CD14-positive monocyte (primary cell): ENCODE measurements at regions not wholly inside any gene's neighbourhood (a gene's known extent, or its start where the extent isn't known, plus 50 kb on each side); places are given as distances from the start of the nearest gene placed in this dataset.

Experiments
- DNase-seq, 3 donors: peaks; one replicate each; pipeline ENCODE4 v3.0.0-alpha.2; 2011 to 2022
- H2AFZ ChIP-seq: 2 replicates; pipeline ENCODE4 v1.6.0; 2012; ENCODE audit warnings: mild to moderate bottlenecking, low read depth, low read length, inconsistent platforms; ENCODE audit not compliant: insufficient read depth, poor library complexity, severe bottlenecking
- H3K27ac ChIP-seq, 2 donors: 1 replicate in 1 of 2; 2 replicates in 1 of 2; pipeline ENCODE4 v1.5.1; 2012 to 2013; ENCODE audit warnings: low read length in 2 of 2, control low read depth in 1 of 2, inconsistent platforms in 1 of 2, low read depth in 1 of 2, mild to moderate bottlenecking in 1 of 2
- H3K27me3 ChIP-seq, 2 donors: one replicate each; pipeline versions ENCODE4 v1.6.0 to v1.6.1; 2011 to 2013; ENCODE audit warnings: low read length in 2 of 2; ENCODE audit not compliant: control insufficient read depth in 2 of 2, insufficient read depth in 2 of 2
- H3K36me3 ChIP-seq, 2 donors: replicated peaks in 1 of 2; 1 replicate in 1 of 2; 2 replicates in 1 of 2; pipeline versions ENCODE4 v1.5.1 to v1.6.1; 2012 to 2013; ENCODE audit warnings: low read length in 2 of 2, control low read depth in 1 of 2, inconsistent platforms in 1 of 2, mild to moderate bottlenecking in 1 of 2; ENCODE audit not compliant: insufficient read depth in 2 of 2, control insufficient read depth in 1 of 2
- H3K4me1 ChIP-seq, 2 donors: 1 replicate in 1 of 2; 2 replicates in 1 of 2; pipeline versions ENCODE4 v1.5.1 to v1.6.1; 2012 to 2013; ENCODE audit warnings: low read length in 2 of 2, control low read depth in 1 of 2, inconsistent platforms in 1 of 2, mild to moderate bottlenecking in 1 of 2, moderate library complexity in 1 of 2; ENCODE audit not compliant: insufficient read depth in 2 of 2, control insufficient read depth in 1 of 2
- H3K4me2 ChIP-seq: replicated peaks from 2 replicates; pipeline ENCODE3; 2012; ENCODE audit warnings: low read length, moderate library complexity, mild to moderate bottlenecking; ENCODE audit not compliant: poor library complexity, severe bottlenecking; ENCODE audit errors: extremely low read depth
- H3K4me3 ChIP-seq, 3 experiments: fragments of 200-600 bp in 1 of 3; sonication (generic) in 1 of 3; replicated peaks in 1 of 3; 1 replicate in 2 of 3; 2 replicates in 1 of 3; pipeline ENCODE4 v1.5.1; 2011 to 2013; ENCODE audit warnings: low read length in 3 of 3, mild to moderate bottlenecking in 3 of 3, control low read depth in 2 of 3, low read depth in 2 of 3, inconsistent platforms in 1 of 3, moderate library complexity in 1 of 3
- H3K79me2 ChIP-seq: 2 replicates; pipeline ENCODE4 v1.6.0; 2012; ENCODE audit warnings: mild to moderate bottlenecking, control low read depth, inconsistent platforms, low read length, moderate library complexity; ENCODE audit not compliant: insufficient read depth
- H3K9ac ChIP-seq: 2 replicates; pipeline ENCODE4 v1.6.0; 2017; ENCODE audit warnings: low read length, mild to moderate bottlenecking; ENCODE audit not compliant: insufficient read depth, poor library complexity, severe bottlenecking
- H3K9me3 ChIP-seq, 2 donors: replicated peaks in 1 of 2; 1 replicate in 1 of 2; 2 replicates in 1 of 2; pipeline versions ENCODE4 v1.5.1 to v1.6.1; 2012 to 2013; ENCODE audit warnings: low read length in 2 of 2, control low read depth in 1 of 2; ENCODE audit not compliant: control insufficient read depth in 1 of 2, insufficient read depth in 1 of 2
- H4K20me1 ChIP-seq: 2 replicates; pipeline ENCODE4 v1.6.0; 2012; ENCODE audit warnings: mild to moderate bottlenecking, low read length, control low read depth, moderate library complexity; ENCODE audit not compliant: insufficient read depth
- H3K27ac Mint-ChIP-seq, 7 donors: one replicate each; pipeline ENCODE4 v1.8.0; 2020; ENCODE audit warnings: mild to moderate bottlenecking in 7 of 7, mixed read lengths in 7 of 7, moderate library complexity in 6 of 7, inconsistent platforms in 2 of 7
- H3K27me3 Mint-ChIP-seq, 3 donors: one replicate each; pipeline ENCODE4 v1.8.0; 2021 to 2022; ENCODE audit warnings: low read depth in 3 of 3, mild to moderate bottlenecking in 3 of 3, mixed read lengths in 3 of 3, moderate library complexity in 3 of 3, inconsistent platforms in 1 of 3
- H3K36me3 Mint-ChIP-seq, 2 donors: one replicate each; pipeline ENCODE4 v1.8.0; 2020; ENCODE audit warnings: mixed read lengths in 2 of 2, inconsistent platforms in 1 of 2, mild to moderate bottlenecking in 1 of 2
- H3K4me1 Mint-ChIP-seq: one replicate; pipeline ENCODE4 v1.8.0; 2020; ENCODE audit warnings: mild to moderate bottlenecking, mixed read lengths
- H3K4me3 Mint-ChIP-seq, 2 donors: one replicate each; pipeline ENCODE4 v1.8.0; 2020; ENCODE audit warnings: mild to moderate bottlenecking in 2 of 2, mixed read lengths in 2 of 2, moderate library complexity in 1 of 2
- H3K9me3 Mint-ChIP-seq, 7 donors: one replicate each; pipeline ENCODE4 v1.8.0; 2020 to 2022; ENCODE audit warnings: mixed read lengths in 7 of 7, mild to moderate bottlenecking in 6 of 7, moderate library complexity in 6 of 7, inconsistent platforms in 2 of 7
- CTCF ChIP-seq: fragments of 200-600 bp; IDR thresholded peaks from one replicate; pipeline ENCODE4 v1.8.0; 2022; ENCODE audit warnings: antibody characterized with exemption, mild to moderate bottlenecking
- WGBS: methylation state at CpG from one replicate; pipeline ENCODE4 v1.1.5; 2013; ENCODE audit warnings: missing lambda C conversion rate; ENCODE audit not compliant: insufficient coverage; 5-methylcytosine and 5-hydroxymethylcytosine counted together
- intact Hi-C, 2 donors: fragments of 100-400 bp; cut with micrococcal nuclease; formaldehyde crosslinking; loops; one replicate each; pipeline versions ENCODE4 v1.15.0 to v1.15.1; 2023

DNA sequence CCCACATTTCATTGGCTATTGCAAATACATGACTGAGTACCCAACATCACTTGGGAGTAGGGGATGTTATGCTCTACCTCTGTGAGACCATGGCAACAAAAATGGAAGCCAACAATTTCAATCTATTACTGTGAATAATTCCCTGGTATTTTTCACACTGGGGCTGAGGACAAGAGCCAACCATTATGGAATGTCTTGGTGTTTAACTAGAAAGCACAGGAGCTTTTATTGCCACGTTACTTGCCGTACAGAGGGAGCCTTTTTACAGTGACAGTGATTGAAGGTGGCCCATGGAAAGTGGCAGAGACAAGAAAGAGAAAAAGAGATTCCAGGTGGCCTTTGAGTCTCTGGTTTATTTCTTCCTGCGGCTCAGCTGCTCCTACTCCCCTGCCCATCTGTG, 105.7 kb upstream of the TBC1D5 start:
- Histone ChIP-seq H3K36me3 (no peaks in the 10 kb centered on the region), H3K9me3 (no peaks in the 10 kb centered on the region), H4K20me1 (no peaks in the 10 kb centered on the region), H3K27me3 (no peaks in the 10 kb centered on the region), H3K4me2 (no peak overlapping the region), H3K9ac (no peak overlapping the region), H3K27ac (no peak overlapping the region), H2AFZ (no peak overlapping the region), H3K4me3 (no peak overlapping the region), H3K79me2 (no peaks in the 10 kb centered on the region), H3K4me1 (no peaks in the 10 kb centered on the region)
- Mint-ChIP-seq H3K27ac (no peak overlapping the region), H3K4me1 (peaks cover 12% of the 10 kb centered on the region), H3K36me3 (no peaks in the 10 kb centered on the region), H3K27me3 (no peaks in the 10 kb centered on the region), H3K4me3 (no peak overlapping the region), H3K9me3 (peaks cover 0 to 10% (median 3%) of the 10 kb centered on the region in 7 donors)
- TF ChIP-seq CTCF, result no peak
- DNase-seq, result no peak
- intact Hi-C loops, result loop anchor here in 1 of 2 donors (10.0 kb wide), 3 partner anchors 213 to 583 kb away; no protein-coding TSS in a partner anchor
- 100% methylated on average over 2 of the region's 3 CpGs for WGBS

DNA sequence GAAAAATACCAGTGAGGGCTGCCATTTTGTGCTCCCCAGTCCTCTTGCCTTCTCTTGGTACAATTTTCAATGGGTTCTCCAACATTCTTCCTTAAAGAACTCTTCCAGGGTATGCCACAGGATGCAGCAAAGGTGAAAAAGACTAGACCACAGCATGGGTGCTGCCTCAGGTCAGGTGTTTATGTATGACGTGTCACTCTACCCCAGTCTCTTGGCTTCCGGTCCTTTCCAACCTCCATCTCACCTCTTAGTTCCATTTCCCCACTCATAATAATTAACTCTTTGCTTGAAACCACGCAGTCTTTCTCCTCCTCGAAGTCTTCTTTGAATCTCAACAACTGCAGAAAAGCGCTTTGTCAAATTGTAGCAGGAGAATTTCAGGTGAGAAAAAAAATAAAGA, 104.7 kb upstream of the TBC1D5 start:
- no peak overlapping the region for H3K4me3 ChIP-seq
- no peak overlapping the region for H3K4me3 Mint-ChIP-seq
- TF ChIP-seq CTCF, result no peak
- H3K4me2 ChIP-seq, result no peak overlapping the region
- no peak for DNase-seq
- H3K4me1 Mint-ChIP-seq, result peaks cover 12% of the 10 kb centered on the region
- no peak overlapping the region for H3K27ac Mint-ChIP-seq
- H2AFZ ChIP-seq, result no peak overlapping the region
- no peaks in the 10 kb centered on the region for H4K20me1 ChIP-seq
- no peaks in the 10 kb centered on the region for H3K36me3 Mint-ChIP-seq
- H3K9ac ChIP-seq, result no peak overlapping the region
- H3K4me1 ChIP-seq, result no peaks in the 10 kb centered on the region
- WGBS, result 100% methylated on average over 2 of the region's 5 CpGs
- no peaks in the 10 kb centered on the region for H3K79me2 ChIP-seq
- intact Hi-C loops, result loop anchor here in 1 of 2 donors (10.0 kb wide), 3 partner anchors 212 to 582 kb away; no protein-coding TSS in a partner anchor
- H3K27me3 ChIP-seq, result no peaks in the 10 kb centered on the region
- H3K27me3 Mint-ChIP-seq, result no peaks in the 10 kb centered on the region
- H3K27ac ChIP-seq, result no peak overlapping the region
- H3K9me3 Mint-ChIP-seq, result peaks cover 0 to 10% (median 3%) of the 10 kb centered on the region in 7 donors
- H3K9me3 ChIP-seq, result no peaks in the 10 kb centered on the region
- no peaks in the 10 kb centered on the region for H3K36me3 ChIP-seq
